NCI-H1930 (cell line): ENCODE measurements at regions not wholly inside any gene's neighbourhood (a gene's known extent, or its start where the extent isn't known, plus 50 kb on each side); places are given as distances from the start of the nearest gene placed in this dataset.

Experiments
- DNase-seq, 2 experiments: peaks; one replicate each; lab custom pipeline; 2025; lab: John Stamatoyannopoulos, UW

- DNase-seq: no peak
Observed at GRCh38 chr10:28783087-28783486, 105.8 kb downstream of the BAMBI start.

GRCh38 chr10:28785018-28785417 is 107.7 kb downstream of the BAMBI start:
- DNase-seq: no peak

- DNase-seq: no peak
Observed at GRCh38 chr10:28788252-28788651, 110.9 kb downstream of the BAMBI start.

DNA sequence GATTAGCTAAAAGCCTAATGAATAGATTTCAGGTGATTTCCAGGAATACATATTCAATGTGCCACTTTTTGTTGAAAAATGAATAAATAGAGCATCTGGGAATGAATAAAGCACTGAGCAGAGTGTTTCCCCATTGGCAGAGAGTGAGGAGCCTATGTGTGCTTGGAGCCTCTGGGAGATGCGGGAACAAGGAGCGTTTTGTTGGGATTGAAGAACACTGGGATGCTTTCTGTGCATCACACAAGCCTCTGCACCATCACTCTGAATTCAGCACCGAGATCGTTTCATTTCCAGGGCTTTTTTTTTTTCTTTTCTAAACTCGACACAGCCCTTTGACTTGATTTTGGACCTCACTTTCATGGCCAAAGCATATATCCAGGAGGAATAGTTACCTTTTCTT is 111.4 kb downstream of the BAMBI start:
- DNase-seq: no peak

DNA sequence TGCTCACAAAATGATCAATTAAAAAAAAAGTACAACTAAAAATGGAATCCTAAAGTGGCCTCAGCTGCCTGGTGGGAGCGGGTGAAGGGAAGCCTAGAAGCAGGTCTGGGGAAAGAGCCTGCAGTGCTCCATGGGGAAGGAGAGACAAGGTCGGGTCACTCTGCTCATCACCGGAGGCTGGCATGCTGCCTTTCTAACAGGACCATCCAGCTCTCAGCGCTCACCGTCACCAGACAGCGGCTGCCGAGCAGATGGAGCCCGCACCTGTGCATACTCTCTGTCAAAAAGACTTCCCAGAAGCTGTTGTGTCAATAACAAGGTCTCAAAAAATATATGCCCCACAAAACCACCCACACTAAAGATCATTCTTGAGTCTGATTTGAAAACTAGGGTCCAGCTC is 112.8 kb downstream of the BAMBI start:
- DNase-seq: no peak

DNA sequence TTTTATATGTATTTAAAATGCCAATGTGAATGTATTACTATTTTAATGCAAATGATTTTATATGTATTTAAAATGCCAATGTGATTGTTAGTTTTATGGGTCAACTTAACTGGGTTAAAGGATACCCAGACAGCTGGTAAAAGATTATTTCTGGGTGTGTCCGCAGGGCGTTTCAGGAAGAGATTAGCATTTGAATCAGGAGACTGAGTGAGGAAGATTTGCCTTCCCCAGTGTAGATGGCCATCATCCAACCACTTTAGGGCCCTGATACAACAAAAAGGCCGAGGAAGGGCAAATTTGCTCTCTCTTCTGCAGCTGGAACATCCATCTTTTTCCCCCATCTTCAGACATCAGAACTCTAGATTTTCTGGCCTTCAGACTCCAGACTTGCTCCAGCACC is 116.2 kb downstream of the BAMBI start:
- no peak for DNase-seq

GRCh38 chr10:28794986-28795385 is 117.7 kb downstream of the BAMBI start:
- no peak for DNase-seq

DNA sequence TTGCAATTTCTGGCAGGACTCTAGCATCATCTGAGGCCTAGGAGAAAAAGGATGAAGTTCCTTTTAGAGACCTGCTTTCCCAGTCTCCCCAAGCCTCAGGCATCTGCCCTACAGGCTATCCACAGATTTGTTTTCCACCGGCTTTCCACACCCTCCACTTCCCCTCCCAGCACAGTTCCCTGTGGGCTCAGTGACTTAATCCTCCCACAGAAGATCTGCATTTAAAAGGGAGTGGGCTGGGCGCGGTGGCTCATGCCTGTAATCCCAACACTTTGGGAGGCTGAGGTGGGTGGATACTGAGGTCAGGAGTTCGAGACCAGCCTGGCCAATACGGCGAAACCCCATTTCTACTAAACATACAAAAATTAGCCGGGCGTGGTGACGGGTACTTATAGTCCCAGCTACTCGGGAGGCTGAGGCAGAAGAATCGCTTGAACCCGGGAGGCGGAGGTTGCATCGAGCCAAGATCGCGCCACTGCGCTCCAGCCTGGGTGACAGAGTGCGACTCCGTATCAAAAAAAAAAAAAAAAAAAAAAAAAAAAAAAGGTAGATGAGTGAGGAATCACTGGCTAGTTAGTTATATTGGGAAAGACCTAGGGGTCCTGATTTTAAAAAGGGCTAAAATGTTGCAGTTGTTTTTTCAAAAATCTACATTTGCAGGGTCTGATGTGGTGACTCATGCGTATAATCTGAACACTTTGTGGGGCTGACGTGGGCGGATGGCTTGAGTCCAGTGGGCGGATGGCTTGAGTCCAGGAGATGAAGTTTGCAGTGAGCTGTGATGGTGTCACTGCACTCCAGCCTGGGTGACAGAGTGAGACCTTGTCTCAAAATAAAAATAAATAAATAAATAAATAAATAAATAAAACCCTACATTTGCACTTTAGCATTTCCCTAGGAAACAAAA is 119.5 kb downstream of the BAMBI start:
- DNase-seq: no peak

DNA sequence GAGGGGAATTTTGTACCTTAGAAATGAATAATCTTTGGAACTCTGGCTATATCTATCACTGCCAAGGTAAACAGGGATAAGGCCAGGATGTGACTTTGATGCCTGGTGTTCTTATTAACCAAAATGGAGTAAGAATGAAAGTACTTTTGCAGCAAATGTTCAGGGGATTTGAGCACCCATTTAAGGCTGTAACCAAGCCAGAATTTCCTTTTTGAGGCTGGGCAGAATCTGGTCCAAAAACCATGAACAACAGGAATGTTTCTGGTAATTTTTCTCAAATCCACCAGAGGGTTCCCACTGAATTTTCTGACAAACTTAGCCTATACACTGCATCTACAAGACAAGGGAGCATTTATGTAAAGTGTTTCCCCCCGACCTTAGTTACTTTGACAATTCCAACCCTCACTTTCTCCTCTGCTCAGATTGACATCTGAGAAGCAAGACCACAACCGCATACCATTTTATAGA is 120.6 kb downstream of the BAMBI start:
- no peak for DNase-seq

- DNase-seq: no peak
Observed at GRCh38 chr10:28798428-28798955, 121.2 kb downstream of the BAMBI start.

DNA sequence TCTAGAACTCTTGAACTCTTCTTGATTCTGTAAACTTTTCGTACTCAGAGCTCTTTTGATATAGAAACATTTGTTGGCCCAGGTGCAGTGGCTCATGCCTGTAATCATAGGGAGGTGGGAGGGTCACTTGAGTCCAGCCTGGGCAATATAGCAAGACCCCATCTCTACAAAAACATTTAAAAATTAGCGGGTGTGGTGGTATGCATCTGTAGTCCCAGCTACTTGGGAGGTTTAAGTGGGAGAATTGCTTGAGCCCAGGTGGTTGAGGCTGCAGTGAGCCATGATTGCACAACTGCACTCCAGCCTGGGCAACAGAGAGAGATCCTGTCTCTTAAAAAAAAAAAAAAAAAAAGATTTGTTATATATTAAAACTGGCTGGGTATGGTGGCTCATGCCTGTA is 121.6 kb downstream of the BAMBI start:
- no peak for DNase-seq

- no peak for DNase-seq
Observed at GRCh38 chr10:28800144-28800543, 122.8 kb downstream of the BAMBI start.

- DNase-seq: no peak
Observed at GRCh38 chr10:28801247-28801646, 123.9 kb downstream of the BAMBI start.

DNA sequence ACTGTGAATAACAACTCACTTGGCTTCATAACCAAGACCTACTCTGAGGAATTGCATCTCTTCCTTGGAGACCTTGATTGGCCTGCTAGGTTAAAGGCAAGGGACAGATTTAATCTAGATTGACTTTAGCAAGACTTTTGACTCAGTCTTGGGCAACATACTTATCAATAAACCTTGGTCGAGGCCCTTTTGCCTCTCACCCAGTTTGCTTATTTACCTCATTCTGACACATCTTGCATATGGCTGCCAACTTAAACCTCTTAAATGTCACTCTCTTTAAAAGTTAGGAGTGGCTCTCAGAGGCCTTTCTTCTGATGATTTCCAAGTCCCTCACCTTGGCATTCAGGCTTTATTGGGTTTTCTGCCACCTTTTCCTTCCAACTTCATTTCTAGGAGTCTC is 124.5 kb downstream of the BAMBI start:
- DNase-seq: no peak

DNA sequence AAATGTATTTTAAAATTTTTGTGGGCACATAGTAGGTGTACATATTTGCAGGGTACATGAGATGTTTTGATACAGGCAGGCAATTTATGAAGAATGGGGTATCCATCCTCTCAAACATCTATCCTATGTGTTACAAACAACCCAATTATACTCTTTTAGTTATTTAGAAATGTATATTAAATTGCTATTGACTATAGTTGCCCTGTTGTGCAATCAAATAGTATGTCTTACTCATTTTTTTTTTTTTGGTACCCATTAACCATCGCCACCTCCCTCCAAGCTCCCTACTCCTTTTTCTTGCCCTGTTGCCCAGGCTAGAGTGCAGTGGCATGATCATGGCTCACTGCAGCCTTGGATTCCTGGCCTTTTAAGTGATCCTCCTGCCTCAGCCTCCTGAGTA is 128.1 kb downstream of the BAMBI start:
- no peak for DNase-seq

GRCh38 chr10:28806488-28806941 is 129.2 kb downstream of the BAMBI start:
- no peak for DNase-seq

- no peak for DNase-seq
Observed at GRCh38 chr10:28806951-28807759, 129.8 kb downstream of the BAMBI start.

DNA sequence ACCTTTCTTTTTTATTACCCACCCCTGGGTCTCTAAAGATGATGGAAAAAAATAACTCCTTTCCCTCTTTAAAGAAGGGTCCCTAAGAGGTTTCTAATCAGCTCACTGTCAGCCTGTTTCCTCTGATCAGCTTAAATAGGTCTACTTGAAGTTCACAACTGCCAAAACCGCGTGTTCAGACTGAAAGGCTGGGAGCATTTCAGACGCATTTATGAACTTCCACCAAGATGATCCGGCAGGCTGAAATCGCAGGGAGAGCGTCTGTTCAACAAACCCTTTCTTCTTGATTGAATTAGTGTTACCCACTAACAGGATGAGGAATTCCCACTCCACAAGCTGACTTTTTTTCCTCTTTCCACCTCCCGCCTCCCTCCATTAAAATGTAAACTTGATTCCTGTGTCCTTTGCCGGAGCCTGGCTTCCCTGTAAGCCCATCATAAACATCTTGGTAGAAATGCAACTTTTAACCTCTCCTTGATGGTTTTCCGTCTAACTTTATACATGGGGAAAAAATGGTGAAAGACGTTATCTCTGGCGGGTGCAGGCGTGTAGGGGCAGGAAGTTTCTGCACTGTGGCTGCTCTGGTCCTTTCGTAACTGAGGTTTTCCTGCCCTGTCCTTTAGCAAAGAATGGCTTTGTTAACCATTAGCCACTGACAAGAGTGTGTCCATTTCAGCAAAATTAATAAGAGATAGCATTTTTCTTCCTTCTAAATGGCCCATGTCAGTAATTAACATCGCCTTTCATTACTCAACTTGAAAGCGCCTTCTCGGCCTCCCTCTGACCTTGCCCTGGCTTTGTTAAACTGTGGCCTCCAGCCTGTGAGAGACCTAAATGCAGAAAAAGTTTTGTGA is 130.7 kb downstream of the BAMBI start:
- no peak for DNase-seq

GRCh38 chr10:28808693-28809092 is 131.4 kb downstream of the BAMBI start:
- DNase-seq: no peak

GRCh38 chr10:28810057-28810870 is 132.9 kb downstream of the BAMBI start:
- DNase-seq: no peak
